Skeletal muscle satellite cell (primary cell): ENCODE measurements at regions not wholly inside any gene's neighbourhood (a gene's known extent, or its start where the extent isn't known, plus 50 kb on each side); places are given as distances from the start of the nearest gene placed in this dataset.

Experiments
- H3K27me3 ChIP-seq: 2 replicates; pipeline ENCODE4 v1.7.0; 2013; ENCODE audit warnings: low read length; ENCODE audit not compliant: control insufficient read depth, insufficient read depth
- H3K36me3 ChIP-seq: 2 replicates; pipeline ENCODE4 v1.7.0; 2013; ENCODE audit warnings: mild to moderate bottlenecking, control low read depth, low read length; ENCODE audit not compliant: insufficient read depth
- H3K4me1 ChIP-seq: 2 replicates; pipeline ENCODE4 v1.7.0; 2013; ENCODE audit warnings: low read length; ENCODE audit not compliant: control insufficient read depth, insufficient read depth
- H3K4me2 ChIP-seq: 2 replicates; pipeline ENCODE4 v1.7.0; 2013; ENCODE audit warnings: mild to moderate bottlenecking, low read length
- H3K4me3 ChIP-seq: 2 replicates; pipeline ENCODE4 v1.7.0; 2013; ENCODE audit warnings: low read length
- H3K9ac ChIP-seq: 2 replicates; pipeline ENCODE4 v1.7.0; 2013; ENCODE audit warnings: mild to moderate bottlenecking, low read depth, low read length, moderate library complexity
- H3K9me3 ChIP-seq: replicated peaks from 2 replicates; pipeline ENCODE4 v1.7.0; 2013; ENCODE audit warnings: mild to moderate bottlenecking, control low read depth, low read length

DNA sequence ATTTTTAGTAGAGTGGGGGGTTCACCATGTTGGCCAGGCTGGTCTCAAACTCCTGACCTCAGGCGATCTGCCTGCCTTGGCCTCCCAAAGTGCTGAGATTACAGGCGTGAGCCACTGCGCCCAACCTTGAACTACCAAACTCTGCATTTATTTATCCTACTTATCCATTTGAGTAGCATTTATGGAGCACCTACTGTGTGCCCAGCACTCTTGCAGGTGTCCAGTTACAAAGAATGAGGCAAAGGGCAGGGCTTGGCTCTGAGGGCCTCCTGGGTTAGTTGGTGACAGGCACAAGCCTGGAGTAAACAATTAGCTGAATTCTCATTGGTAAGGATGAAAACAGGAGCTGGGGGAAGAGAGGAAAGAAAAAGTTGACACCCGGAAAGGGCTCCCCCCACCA lies 93.4 kb upstream of the FOXP4 start:
- no peaks in the 10 kb centered on the region for H3K9me3 ChIP-seq
- H3K9ac ChIP-seq: no peak overlapping the region
- no peak overlapping the region for H3K4me3 ChIP-seq
- H3K4me1 ChIP-seq: no peaks in the 10 kb centered on the region
- H3K27me3 ChIP-seq: peaks cover 60% of the 10 kb centered on the region
- H3K36me3 ChIP-seq: no peaks in the 10 kb centered on the region
- H3K4me2 ChIP-seq: no peak overlapping the region

DNA sequence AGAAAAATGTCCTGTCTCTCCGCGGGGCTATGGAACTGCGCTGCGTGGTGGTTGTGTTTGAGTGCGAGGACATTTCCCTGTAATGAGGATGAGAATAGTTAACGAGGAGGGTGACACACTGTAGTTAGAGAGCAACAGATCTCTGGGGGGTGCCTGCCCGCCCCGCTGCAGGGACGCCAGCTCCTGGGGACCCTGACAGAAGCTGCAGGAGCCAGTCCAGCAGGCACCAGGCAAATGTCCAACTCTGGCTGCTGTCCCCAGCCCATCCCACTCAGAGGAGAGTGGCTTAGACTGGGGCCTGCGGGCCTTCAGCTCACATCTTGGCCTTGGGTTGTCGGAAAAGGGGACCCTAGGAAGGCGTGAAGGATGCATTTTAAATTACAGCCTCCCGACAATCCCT lies 92.9 kb upstream of the FOXP4 start:
- H3K4me1 ChIP-seq: no peaks in the 10 kb centered on the region
- H3K9me3 ChIP-seq: no peaks in the 10 kb centered on the region
- peaks cover 60% of the 10 kb centered on the region for H3K27me3 ChIP-seq
- no peak overlapping the region for H3K9ac ChIP-seq
- H3K4me2 ChIP-seq: no peak overlapping the region
- no peaks in the 10 kb centered on the region for H3K36me3 ChIP-seq
- H3K4me3 ChIP-seq: no peak overlapping the region

DNA sequence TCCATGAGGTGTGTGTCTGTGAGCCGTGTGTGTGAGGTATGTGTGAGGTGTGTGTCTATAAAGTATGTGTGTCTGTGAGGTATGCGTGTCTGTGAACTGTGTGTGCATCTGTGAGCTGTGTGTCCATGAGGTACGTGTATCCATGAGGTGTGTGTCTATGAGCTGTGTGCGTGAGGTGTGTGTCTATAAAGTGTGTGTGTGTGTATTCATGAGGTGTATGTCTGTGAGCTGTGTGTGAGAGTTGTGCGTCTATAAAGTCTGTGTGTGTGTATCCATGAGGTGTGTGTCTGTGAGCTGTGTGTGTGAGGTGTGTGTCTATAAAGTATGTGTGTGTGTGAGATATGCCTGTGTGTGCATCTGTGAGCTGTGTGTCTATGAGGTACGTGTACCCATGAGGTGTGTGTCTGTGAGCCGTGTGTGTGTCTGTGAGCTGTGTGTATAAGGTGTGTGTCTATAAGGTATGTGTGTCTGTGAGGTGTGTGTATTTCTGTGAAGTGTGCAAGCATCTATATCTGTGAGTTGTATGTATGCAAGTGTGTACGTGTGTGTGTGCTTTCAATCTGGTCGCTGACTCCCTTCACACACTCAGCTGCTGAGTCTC lies 91.9 kb upstream of the FOXP4 start:
- Histone ChIP-seq H3K4me1 (no peaks in the 10 kb centered on the region), H3K9me3 (no peaks in the 10 kb centered on the region), H3K4me2 (no peak overlapping the region), H3K4me3 (no peak overlapping the region), H3K36me3 (no peaks in the 10 kb centered on the region), H3K27me3 (peaks cover 64% of the 10 kb centered on the region), H3K9ac (no peak overlapping the region)

DNA sequence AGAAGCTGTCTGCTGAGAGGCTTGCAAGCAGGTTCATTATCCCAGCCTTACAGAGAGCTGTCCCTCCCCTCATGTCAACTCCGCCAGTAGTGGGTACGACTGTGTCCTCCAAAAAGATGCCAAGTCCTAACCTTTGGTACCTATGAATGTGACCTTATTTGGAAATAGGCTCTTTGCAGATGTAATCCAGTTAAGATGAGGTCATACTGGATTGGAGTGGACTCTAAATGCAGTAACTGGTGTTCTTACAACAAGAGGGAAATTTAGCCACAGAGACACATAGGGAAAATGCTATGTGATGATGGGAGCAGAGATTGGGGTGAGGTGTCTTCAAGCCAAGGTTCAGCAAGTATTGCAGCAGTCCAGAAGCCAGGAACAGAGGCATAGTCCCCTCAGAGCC lies 90.8 kb upstream of the FOXP4 start:
- Histone ChIP-seq H3K4me1 (no peaks in the 10 kb centered on the region), H3K4me2 (no peak overlapping the region), H3K36me3 (no peaks in the 10 kb centered on the region), H3K9ac (no peak overlapping the region), H3K9me3 (no peaks in the 10 kb centered on the region), H3K27me3 (peaks cover 58% of the 10 kb centered on the region), H3K4me3 (no peak overlapping the region)

DNA sequence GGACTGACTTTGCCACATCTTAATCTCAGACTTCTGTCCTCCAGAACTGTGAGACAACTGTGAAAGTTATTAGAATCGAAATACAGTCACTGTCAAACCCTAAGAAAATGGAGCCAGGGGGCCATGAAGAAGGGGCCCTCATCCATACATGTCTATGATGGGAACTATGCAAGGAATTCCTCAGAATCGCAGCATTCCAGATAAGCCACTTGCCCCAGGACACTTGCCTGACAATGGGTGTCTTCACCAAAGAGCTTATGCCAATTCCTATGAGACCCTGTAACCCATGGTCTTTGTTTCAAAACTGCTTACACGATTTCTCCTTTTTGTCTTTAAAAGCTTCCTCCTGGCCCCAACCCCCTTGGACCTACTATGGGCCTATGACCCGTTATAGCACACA lies 90.4 kb upstream of the FOXP4 start:
- Histone ChIP-seq H3K36me3 (no peaks in the 10 kb centered on the region), H3K9ac (no peak overlapping the region), H3K9me3 (no peaks in the 10 kb centered on the region), H3K27me3 (peaks cover 57% of the 10 kb centered on the region), H3K4me2 (no peak overlapping the region), H3K4me3 (no peak overlapping the region), H3K4me1 (no peaks in the 10 kb centered on the region)

DNA sequence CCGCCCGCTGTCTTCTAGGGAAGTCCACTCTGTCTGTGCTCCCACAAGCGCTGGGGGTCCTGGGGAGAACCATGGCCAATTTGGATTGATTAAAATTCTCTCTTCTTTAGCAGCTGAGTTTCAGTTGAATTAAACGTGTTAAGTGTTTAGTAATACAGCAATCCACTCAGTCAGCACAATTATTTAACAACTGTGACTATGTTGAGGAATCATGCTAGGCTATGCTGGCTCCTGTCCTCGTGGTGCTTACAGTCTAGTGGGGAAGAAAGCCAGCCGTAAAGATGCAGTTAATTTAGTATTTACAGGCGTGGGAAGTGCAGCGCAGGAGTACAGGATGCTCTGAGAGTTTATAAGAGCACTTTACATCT lies 88.9 kb upstream of the FOXP4 start:
- H3K9me3 ChIP-seq: no peaks in the 10 kb centered on the region
- no peaks in the 10 kb centered on the region for H3K36me3 ChIP-seq
- H3K4me3 ChIP-seq: no peak overlapping the region
- H3K4me2 ChIP-seq: no peak overlapping the region
- no peak overlapping the region for H3K9ac ChIP-seq
- H3K4me1 ChIP-seq: no peaks in the 10 kb centered on the region
- H3K27me3 ChIP-seq: peaks cover 71% of the 10 kb centered on the region

DNA sequence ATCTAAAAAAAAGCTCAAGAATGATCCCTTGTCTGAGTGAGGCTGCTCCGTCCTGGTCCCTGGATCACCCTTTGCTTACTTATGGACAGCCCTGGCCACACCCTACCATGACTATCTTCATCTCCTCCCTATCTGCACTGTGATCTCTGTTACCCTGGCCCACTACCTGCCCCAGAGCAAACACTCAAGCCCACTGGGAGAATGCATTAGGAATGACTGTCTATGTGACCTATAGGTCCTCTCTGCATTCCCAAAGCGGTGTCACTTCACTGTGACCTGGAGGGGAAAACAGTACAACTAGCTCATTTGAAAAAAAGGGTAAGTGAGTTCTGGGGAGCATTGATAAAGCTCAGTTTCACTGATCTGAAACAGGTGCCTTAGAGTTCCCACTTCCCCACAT lies 86.4 kb upstream of the FOXP4 start:
- no peak overlapping the region for H3K4me3 ChIP-seq
- H3K4me2 ChIP-seq: no peak overlapping the region
- no peaks in the 10 kb centered on the region for H3K4me1 ChIP-seq
- H3K9me3 ChIP-seq: no peaks in the 10 kb centered on the region
- no peak overlapping the region for H3K9ac ChIP-seq
- peaks cover 59% of the 10 kb centered on the region for H3K27me3 ChIP-seq
- H3K36me3 ChIP-seq: no peaks in the 10 kb centered on the region

DNA sequence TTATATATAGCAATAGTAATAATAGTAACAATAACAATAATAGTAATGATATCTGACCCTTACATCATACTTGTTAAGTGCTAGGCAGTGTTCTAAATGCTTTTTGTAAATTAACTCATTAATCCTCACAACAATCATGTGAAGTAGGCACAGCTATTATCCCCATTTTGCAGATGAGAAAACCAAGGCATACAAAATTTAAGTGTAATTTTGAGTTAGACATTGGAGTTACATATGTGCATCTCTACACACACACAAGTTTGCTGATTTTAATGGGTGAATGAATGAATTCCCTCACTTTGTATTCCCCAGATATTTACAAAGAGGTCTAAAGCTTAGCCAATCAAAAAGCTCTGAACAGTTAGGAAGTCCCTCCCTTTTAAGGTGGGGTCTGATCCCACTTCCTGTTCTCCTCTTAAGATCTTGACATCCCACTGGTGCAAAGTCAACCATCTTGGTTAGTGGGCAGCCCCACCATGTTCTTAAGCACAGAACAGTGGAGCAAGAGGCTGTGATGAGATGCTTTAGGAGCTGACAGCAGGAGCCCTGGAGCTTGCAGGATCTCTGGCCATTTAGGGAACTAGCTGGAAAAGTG lies 85.3 kb upstream of the FOXP4 start:
- H3K9me3 ChIP-seq: no peaks in the 10 kb centered on the region
- no peak overlapping the region for H3K4me3 ChIP-seq
- H3K4me2 ChIP-seq: no peak overlapping the region
- H3K9ac ChIP-seq: no peak overlapping the region
- H3K4me1 ChIP-seq: no peaks in the 10 kb centered on the region
- H3K27me3 ChIP-seq: peaks cover 52% of the 10 kb centered on the region
- H3K36me3 ChIP-seq: no peaks in the 10 kb centered on the region

DNA sequence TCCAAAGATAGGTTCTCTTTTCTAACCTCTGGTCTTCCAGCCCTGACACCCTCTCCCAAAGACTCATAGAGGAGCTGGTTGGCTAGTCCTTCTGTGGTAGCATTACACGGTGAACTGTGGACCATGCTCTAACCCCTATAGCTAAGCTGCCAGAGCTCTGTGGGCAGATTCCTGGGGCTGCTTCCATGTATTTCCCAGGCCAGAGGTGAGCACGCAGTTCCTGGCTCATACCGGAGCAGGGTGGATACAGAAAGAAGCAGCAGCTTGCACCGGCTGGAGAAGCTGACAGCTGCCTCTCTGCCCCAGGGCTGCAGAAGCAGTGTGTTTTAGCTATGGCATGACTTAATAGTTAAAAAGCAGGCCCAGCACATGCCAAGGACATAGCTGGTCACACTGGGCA lies 84.1 kb upstream of the FOXP4 start:
- Histone ChIP-seq H3K9me3 (no peaks in the 10 kb centered on the region), H3K9ac (no peak overlapping the region), H3K4me1 (no peaks in the 10 kb centered on the region), H3K4me2 (no peak overlapping the region), H3K27me3 (peaks cover 52% of the 10 kb centered on the region), H3K4me3 (no peak overlapping the region), H3K36me3 (no peaks in the 10 kb centered on the region)

DNA sequence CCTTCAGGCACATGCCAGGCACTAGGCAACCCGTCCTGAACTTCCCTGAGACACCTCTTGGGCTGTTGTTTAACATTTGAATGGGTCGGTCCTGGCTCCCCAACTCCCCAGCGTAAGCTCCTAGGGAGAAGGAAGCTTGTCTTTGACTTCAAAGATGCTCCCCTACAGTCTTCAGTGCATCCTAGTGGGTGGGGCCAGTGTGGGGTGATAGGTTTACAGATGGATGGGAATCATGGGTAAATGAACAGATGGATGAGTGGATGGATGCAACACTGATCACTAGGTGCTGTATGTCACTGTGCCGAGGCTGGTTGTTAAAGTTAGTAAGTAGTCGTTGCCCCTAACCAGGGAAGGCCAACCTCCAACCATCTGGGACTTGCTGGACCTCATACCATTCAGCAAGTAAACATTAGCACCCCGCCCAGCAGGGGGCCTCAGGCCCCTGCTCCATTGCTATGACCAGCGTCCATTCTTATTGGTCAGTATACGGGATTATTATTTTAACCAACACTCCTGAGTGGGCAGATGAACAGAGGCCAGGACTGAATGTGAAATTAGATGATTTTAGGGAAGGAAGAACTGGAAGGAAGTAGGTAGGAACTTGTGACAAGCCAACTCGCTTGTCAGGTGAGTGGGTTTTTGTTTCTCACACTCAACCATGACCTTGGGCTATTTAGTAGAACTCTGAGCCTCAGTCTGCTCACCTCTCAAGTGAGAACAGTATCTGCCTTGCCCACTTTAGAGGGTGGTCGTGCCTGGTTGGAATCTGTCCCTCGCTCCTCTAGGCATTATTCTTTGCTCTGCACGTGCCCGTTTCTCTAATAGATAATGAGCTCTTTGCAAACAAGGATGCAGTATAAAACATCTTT lies 82.9 kb upstream of the FOXP4 start:
- no peak overlapping the region for H3K9ac ChIP-seq
- H3K9me3 ChIP-seq: no peaks in the 10 kb centered on the region
- H3K27me3 ChIP-seq: peaks cover 49% of the 10 kb centered on the region
- H3K4me1 ChIP-seq: no peaks in the 10 kb centered on the region
- no peak overlapping the region for H3K4me3 ChIP-seq
- no peak overlapping the region for H3K4me2 ChIP-seq
- H3K36me3 ChIP-seq: no peaks in the 10 kb centered on the region

DNA sequence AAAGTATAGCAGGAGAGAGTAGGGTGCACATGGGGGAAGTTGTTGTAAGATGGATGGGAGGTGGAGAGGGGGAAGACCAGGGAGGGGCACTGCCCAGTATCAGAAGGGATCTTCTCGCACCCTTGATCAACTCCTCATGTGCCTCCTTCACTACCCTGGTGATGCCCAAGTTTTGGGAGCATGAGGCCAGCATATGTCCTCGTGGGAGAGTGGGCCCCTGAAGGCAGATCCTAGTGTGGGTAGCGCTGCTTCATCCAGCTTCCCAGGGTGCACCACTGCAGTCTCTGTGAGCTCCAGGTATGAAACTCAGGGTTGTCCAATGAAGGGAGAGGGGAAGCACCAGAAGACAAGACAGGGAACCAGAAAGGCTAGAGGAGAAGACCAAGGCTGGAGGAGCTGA lies 82.2 kb upstream of the FOXP4 start:
- no peaks in the 10 kb centered on the region for H3K9me3 ChIP-seq
- H3K4me2 ChIP-seq: no peak overlapping the region
- no peak overlapping the region for H3K4me3 ChIP-seq
- H3K27me3 ChIP-seq: peaks cover 49% of the 10 kb centered on the region
- H3K9ac ChIP-seq: no peak overlapping the region
- H3K4me1 ChIP-seq: no peaks in the 10 kb centered on the region
- no peaks in the 10 kb centered on the region for H3K36me3 ChIP-seq

DNA sequence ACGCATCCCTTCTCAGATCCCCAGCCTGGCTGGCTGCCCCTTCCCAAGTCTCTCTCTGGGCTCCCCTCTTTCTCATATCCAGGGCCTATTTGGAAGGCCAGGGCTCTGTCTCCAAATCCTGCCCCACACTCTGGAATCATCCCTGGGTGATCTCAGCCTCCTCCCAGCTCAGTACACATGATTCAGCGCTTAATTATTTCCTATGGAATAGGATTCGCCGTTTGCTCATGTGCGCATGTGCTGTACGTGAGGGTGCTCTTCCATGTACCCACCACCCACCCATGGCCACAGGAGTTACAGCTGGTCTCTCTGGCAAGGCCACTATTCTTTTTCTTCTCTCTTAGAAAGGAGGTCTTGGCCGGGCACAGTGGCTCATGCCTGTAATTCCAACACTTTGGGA lies 81.7 kb upstream of the FOXP4 start:
- no peak overlapping the region for H3K9ac ChIP-seq
- H3K27me3 ChIP-seq: peaks cover 52% of the 10 kb centered on the region
- H3K4me2 ChIP-seq: no peak overlapping the region

More for the DNA sequence above, 81.7 kb upstream of the FOXP4 start:
- no peak overlapping the region for H3K4me3 ChIP-seq
- H3K4me1 ChIP-seq: no peaks in the 10 kb centered on the region
- H3K9me3 ChIP-seq: no peaks in the 10 kb centered on the region
- no peaks in the 10 kb centered on the region for H3K36me3 ChIP-seq
